Stimulated activated CD4-positive, alpha-beta T cell treated with anti-CD3 and anti-CD28 coated beads, Interleukin-1b, Interleukin-23, amount 100 ng/mL, for 4 hours (primary cell): ENCODE measurements at regions not wholly inside any gene's neighbourhood (a gene's known extent, or its start where the extent isn't known, plus 50 kb on each side); places are given as distances from the start of the nearest gene placed in this dataset.

Experiments
- DNase-seq, 2 donors: peaks; one replicate each; pipeline ENCODE4 v3.0.0-alpha.2; 2020; ENCODE audit warnings: low read depth in 2 of 2

DNA sequence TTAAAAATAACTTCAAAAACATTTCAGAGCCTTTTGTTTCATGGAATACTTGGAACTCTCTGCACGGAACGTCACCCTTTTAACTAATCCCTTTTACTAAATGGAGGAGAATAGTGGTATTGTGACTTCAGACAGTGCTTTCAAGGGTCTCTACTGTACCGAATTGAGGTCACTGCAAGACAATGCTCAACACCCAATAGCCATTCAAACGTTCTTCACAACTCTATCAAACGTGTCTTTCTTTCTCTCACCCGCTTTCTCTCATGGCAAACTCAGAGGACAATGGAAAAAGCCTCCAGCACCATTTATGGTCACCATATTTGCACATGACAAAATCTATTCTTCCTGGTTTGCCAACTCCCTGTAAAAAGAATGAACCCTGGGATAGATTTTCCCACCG, 132.1 kb upstream of the SOX5 start:
- no peak for DNase-seq

DNA sequence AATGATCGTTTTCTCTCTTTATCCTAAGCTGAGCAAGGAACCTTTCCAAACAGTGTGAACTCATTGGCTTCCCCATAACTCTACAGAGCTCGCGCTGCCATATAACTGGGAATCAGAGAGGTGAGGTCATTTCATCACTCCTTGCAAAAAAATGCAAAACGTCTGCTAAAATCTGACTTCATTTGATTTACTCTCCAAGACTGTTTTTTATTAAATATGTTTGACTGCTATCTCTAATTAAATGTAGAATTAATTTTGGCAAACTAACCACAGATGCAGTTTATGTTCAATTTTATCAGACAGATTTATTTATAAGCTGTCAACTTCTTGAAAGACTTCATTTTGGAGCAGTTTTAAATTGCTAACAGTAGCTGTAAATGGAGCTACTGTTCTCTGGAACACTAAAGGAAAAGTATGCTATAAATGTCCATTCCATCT, 131.6 kb upstream of the SOX5 start:
- DNase-seq, result no peak

DNA sequence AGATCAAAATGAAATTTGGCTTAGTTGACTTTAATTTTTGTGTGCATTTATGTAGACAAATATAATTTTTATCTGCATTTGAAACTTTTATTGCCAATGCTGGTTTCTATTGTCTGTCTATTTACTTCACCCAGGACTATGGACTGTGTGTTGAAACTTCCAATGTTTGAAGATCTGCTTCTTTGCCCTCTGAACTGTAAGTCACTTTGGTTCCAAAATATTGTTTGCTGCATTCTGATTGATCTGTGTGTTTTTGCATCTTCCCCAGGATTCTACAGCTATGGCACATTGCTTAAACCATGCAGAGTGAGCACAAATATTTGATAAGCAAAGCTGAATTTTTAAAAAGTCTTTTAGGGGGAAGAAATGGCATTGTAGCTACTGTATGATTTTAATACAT, 131.0 kb upstream of the SOX5 start:
- no peak for DNase-seq

DNA sequence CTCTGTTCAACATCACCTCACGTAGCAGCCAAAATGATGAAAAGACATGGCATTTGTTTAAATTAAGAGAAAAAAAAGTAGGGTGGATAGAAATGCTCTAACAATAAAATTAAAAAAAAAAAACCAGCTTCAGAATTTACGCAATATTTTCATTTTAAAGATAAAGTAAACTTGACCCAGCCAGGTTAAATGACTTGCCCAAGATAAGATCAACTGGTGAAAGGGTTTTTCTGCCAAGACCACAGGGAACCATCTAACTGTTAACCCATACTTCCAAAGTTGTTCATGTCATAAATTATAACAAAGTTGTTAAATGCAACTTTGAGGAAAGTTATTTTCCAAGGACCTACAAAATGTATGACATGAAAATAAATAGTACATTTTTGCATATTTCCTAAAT, 129.6 kb upstream of the SOX5 start:
- no peak for DNase-seq

DNA sequence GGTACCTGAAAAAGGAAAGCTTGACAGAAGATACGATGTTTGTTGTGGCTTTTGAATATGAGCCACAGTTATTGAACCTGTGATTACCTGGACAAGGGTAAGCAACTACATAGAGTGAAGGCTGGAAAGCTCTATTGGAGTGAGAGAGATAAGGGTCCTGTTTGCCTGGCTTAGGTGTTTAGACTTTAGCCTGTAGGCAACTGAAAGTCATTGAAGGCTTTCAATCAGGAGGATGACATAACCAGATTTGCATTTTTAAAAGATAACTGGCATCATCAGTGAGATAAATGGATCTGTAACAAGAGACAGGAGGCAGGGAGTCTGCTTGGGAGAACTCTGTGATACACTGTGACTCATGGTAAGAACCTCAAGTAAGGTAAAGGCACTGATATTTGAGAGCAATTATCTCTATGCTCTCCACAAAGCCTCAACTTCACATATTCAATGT, 128.9 kb upstream of the SOX5 start:
- DNase-seq, result no peak

DNA sequence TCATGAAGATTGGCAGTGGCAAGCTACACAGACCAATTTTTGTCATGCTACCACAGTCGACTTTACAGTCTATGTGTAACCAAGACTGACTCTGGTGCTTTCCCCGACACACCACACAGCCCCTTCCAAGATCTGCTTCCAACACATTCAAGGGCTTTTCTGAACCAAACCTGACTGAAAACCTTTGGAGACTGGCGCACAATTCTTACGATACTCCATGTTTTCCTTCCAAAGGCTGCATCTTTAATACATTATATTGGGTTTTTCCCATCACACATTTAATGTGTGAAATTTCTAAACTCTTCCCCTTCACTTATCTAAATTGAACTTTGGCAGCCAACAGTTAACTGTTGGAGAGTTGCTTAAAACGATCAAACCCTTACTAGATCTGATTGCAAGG, 127.7 kb upstream of the SOX5 start:
- no peak for DNase-seq

DNA sequence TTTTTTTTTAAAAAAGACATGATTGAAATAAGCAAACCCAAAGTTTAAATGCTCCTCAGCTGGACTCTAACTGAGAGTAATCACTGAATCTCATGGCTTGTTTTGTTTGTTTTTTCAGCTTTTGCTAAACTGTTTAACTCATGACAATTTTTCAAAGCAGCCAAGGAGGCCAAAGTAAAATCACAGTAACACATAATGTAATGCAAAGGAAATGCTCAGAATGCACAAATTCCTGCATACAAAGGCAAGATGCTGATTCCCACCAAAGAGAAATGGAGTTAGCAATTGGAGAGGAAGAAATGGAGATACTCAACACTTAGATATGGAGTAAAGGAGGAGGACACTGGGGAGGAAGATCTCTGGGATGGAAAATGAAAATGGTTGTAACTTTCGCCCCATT, 126.2 kb upstream of the SOX5 start:
- no peak for DNase-seq

DNA sequence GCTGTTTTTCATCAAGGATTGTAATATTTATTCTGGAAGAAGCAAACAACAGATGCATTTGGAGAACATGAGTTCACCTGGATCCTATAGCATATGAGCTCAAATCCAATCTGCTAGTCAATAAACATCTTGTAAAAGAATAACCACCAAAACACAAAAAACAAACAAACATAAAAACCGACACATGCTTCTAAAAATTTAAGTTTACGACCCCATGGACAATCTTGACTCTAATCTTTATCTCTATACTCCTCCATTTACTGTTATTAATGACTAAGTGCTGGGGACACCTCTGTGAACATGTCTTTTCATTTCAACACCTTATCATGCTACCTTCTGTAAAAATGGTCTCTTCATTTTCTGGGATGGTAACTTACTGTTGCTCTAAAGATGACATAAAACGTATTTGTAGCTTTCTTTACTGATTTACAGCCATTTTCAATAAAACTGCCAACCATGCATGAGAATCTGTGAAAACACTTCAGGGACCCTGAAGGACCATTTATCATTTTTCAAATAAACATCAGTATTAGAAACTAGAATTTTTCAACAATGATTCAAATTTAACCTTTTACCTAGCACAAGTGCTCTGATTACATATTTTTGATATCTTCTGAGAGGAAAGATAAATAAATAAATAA, 123.8 kb upstream of the SOX5 start:
- DNase-seq, result no peak

DNA sequence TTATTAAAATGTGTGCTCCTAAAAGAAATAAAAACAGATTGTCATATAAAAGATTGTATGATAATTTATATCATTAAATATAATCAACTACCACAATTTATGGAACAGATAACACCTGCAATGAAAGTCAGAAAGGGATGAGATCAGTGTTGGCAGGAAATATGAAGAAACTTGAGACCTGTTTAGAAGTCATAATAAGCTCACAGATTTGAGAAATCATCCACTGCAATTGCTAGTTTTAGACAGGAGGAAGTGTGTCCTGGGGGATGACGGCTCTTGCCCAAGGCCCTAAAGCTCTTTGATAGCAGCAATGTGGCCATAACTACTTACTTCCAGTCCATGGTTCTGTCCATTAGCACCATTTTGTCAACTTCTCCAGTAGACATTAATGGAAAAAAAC, 122.8 kb upstream of the SOX5 start:
- no peak for DNase-seq

DNA sequence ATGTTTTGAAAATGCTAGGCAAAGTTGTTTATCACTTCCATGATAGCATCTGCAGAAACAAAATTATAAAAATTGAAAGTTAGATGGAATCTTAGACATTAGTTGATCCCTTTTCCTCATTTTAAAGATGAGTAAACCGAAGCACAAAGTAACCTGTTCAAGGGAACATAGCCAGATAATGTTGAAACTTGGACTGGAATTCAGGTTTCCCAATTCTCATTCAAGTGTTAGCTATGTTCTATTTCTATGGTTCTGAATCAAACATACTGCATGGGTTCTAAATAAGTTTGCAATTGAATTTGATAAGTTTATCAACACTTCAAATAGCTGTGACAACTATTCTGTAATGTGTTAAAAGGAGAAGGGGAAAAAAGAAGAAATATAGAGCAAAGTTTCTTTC, 122.4 kb upstream of the SOX5 start:
- no peak for DNase-seq

DNA sequence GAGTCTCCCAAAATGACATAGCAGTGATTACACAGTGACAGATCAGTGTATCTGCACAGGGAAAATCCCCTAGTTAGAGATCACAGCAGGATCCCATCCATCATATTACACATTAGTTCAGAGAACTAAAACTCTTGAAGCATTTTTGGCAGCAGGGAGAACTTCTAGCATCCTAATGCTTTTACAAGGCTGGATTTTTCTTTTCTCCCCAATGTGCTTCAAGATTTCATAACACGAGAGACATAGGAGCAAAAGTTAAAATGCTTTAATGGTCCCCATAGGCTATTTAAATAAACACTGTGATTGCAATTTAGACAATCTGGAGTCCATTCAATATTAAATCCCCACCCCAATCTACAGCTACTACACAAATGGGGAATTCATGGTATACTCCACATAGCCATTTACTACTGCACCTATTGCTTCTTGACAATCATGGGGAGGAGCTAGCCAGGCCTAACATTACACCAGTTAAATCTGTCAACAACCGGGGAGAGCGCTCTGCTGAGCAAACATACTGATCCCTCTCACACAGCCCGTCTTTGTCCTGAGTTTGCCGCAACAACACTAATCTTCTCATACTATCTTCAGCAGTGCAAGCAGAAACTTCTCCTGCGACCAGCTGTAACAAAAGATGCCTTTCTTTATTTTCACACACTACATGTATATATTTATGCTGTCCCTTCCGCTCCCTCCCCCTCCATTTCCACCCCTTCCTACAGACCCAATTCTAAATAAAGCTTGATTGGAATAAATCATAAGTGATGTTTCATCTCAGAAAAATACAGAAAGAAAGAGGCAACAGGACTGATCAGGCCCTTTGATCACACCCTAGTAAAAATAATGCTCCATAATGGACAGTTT, 120.3 kb upstream of the SOX5 start:
- no peak for DNase-seq

DNA sequence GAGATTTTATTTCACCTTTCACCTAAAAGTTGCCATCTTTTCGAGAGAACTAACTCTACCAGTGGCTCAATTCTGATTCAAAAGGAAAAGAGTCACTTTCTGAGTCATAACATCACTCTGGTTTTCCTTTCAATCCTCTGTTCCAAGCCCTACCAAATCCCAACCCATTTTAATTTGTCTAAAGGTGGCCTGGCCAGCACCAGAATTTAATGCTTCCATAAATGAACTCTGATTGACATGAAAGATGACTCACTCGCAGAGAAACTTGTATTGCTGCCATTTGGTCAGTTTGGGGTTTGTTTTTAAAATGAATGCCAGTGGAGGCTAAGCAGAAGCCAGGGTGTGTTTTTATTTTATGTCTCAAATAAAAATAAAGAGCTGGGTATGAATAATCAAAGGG, 117.4 kb upstream of the SOX5 start:
- no peak for DNase-seq

DNA sequence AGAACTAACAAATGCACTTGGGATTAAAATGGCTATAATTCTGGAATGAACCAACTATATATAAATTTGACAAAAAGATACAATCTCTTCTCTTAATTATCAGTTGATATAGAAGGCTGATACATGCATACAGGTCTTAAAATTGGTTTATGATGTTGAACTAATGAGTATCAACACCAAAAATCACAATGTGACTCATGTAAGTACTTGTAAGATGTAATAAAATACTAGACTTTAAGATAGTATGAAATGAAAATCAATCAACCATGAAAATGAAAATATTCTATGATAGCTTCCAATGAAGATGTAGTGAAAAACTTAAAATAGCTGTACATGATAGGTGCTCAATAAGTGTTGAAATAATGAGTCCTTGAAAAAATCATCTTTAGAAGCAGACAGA, 116.6 kb upstream of the SOX5 start:
- no peak for DNase-seq

DNA sequence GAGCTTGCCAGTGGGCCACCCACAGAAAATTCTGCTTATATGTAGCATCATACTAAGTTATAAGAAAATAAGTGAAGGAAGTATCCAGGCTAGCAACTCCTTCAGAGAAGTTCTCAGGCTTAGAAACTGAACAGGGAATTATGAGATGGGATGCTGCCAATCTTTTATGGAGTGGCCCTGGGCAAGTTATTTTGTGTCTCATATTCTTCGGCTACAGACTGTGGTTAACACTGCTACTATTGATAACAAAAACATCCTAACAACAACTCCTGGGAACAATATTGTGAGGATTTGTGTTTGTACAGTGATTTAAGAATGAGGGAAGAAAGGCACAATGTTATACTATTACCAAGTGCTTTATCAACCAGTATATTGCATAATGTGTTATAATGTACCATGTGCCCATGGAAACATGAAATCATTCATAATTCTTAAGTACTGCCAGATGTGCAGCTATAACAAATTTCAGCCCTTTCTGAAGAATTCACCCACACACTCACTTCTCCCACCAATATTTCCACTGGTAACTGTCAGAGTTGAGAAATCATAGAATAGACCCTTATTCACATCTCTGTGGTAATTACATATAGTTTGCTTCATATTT, 113.3 kb upstream of the SOX5 start:
- DNase-seq, result no peak

DNA sequence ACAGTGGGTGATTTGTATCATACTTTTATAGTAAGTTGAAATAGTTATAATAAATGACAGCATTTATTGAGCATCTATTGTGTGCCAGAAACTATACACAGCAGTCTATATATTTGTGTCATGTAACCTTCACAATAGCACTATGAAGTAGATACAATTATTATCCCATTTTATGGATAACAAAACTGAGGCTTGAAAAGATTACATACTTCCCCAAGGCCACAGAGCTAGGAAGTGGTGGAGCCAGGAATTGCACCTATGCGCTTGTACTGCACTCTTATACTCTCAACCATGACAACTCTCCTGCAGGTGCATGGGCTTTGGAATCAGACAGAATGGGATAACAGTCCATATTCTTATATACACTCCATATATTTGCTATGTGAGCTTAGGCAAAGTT, 110.6 kb upstream of the SOX5 start:
- DNase-seq, result no peak

DNA sequence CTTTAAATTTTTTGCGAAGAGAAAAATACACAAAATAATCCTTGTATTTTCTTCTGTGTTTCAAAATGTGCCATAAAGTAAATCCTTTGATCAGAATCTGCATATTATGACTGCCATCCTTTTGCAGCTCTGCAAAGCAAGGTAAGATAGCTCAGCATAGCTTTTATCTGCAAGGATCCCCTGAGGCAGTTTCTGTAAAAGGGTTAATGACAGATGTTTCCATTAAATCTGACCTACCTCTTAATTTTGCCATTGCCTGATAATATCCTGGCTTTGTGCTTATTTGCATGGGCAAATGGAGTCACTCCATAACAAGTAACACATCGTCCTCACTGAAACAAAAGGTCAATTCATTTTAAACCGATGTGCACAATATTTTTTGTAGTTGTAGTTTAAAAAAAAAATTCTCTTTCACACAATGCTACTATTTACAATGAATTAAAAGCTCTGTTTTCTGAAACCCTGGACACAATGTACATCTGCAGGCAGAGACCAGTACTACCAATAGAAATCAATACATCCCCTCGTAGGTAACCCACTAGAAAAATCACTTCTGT, 108.5 kb upstream of the SOX5 start:
- DNase-seq, result no peak

DNA sequence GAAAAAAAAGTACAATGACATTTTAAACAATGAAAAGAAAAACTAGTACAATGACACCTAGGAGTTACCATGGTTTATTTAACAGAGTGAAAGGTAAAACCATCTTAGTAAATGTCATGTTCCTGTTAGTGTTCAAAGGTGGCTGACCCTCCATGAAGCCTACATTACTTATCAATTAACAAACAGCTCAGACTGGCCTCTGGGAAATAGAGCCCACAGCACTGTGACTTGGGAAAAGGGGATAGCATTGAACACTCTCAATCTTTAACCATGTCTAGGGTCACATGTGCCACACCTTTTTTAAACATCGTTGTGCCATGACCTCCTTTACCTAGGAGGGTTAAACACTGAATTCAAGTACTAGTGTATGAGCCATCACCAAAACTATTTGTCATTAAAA, 106.3 kb upstream of the SOX5 start:
- DNase-seq, result no peak

DNA sequence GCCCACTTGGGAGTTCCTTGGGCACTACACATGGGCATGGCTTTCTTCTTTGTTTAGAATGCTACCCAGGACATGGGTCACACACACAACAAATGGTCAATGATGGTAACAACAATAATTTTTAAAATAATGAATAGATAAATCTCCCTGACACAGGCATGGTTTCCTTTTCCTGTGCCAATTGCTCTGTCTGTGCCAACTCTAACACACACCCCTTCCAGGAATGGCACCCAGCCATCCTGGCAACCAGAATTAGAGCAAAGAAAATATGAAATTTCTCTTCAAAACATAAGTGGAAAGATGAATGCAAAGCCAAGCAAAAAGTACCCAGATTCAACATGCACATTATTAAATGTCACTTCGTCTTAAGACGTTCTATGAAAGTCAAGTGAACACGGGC, 104.9 kb upstream of the SOX5 start:
- no peak for DNase-seq

DNA sequence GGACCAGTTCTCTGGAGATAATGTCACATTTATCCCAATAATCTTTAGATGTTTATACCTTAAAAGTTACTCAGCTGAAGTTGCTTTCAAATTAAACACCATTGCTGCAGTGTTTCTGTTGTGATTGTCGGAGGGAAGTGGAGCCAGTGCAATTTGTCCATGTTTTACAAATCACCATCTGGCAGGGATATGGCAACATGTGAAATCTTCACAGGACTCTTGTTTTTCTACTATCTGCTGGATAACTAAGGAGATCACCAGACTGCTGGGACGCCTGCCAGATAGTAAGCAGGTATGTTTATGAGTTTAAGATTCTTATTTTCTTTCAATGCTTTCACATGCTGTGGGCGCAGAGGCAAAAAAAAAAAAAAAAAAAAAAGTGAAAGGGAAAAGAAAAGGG, 100.3 kb upstream of the SOX5 start:
- no peak for DNase-seq

DNA sequence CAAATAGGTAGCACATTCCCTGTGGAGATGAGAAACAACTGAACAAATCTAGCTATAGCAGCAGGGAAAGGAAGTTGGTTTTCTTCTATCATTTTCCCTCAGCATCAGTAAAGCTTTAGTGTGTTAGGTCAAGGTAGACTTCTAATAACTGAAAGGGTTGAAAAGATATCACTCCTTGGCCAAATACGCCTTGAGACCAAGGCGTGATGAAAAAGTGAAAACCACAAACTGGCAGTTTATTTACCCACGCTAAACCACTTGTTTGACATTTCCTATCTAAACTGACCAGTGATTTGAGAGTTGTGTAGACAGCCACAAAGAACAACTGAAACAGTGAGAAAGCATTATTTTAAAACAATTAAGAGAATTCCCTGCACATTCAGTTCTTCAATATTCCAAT, 99.6 kb upstream of the SOX5 start:
- no peak for DNase-seq

DNA sequence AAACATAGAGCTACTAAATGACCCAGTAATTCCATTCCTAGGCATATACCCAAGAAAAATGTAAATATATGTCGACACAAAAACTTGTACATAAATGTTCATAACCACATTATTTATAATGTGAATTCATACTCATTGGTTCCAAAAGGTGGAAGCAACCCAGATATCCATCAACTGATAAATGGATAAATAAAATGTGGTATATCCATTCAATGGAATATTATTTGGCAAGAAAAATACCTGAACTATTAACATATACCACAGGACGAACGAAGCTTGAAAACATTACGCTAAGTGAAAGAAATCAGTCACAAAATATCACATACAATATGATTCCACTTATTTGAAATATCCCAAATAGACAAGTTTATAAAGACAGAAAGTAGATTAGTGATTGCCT, 99.0 kb upstream of the SOX5 start:
- DNase-seq, result no peak

DNA sequence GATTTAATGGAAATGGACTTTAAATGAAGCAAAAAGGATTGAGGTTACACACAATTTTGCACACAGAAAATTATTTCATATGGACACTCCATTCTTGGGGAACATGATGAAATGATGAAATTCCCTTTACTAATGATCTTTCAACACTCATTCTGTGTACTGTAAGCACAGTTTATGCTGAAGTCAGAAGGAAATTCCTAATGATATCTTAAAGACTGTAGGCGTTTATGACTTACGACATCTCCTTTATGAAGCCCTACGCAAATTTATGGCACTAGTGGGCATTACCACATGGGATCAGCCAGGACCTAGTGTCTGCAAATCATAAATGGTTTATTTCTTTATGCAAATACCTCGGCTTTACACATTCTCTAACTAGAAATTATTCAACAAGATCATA, 97.9 kb upstream of the SOX5 start:
- DNase-seq, result no peak

DNA sequence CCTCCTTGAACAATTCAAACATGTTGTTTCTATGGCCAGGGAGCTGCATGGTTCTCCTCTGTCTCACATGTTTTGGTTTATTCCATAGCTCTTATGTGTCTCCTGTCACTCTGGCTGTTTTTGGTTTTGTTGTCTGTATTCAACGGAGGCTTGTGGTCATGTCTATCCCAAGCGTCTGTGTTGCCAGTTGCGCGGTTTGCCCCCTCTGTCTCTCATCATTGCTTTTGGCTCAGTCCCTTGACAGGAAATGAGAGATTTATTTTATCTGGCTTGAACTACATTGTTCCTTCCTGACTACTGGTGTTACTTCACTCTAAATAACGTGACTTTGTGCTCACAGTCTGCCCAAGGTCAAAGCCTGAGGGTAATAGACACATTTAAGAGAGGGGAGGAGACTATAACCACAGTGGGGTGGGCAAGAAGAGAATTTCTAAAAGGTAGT, 96.4 kb upstream of the SOX5 start:
- no peak for DNase-seq
